K562 (cell line): ENCODE measurements at regions not wholly inside any gene's neighbourhood (a gene's known extent, or its start where the extent isn't known, plus 50 kb on each side); places are given as distances from the start of the nearest gene placed in this dataset.

Source experiments
- ATAC-seq: fragments of 200-7000 bp; cut with Tn5 transposase; 3 replicates; pipeline ENCODE4 v1.9.1; 2020; ENCODE audit warnings: moderate library complexity
- BruUV-seq: library from RNA; stranded (reverse); fragments of 400-500 nt; replicated peaks from 2 replicates; lab custom pipeline; 2021; lab: Mats Ljungman, UMichigan
- CTCF ChIA-PET: fragments of 300-600 bp; formaldehyde crosslinking; extraction: SDS; loops from one replicate; lab custom pipeline; 2021; ENCODE audit warnings: low intra/inter-chr PET ratio; lab: Yijun Ruan, JAX
- POLR2A ChIA-PET: fragments of 300-600, 350-650 bp; sonication (Branson Sonifier 250); formaldehyde crosslinking; extraction: SDS; loops from one replicate; lab custom pipeline; 2021; ENCODE audit warnings: antibody characterized with exemption, inconsistent platforms; lab: Yijun Ruan, JAX
- DNase-seq, 4 experiments: peaks; one replicate each; pipeline versions ENCODE4 v3.0.0 to v3.0.0-alpha.2; 2011 to 2018; ENCODE audit warnings: low spot score in 3 of 4, mixed read lengths in 3 of 4; ENCODE audit errors: extremely low read depth in 1 of 4
- FAIRE-seq: peaks from 2 replicates; lab custom pipeline; 2011; peaks lifted over from hg19 to GRCh38; lab: Jason Lieb, UNC
- H2AFZ ChIP-seq: 2 replicates; pipeline ENCODE4 v1.6.0; 2011; ENCODE audit warnings: low read depth, low read length, control low read depth, inconsistent platforms
- H3K27ac ChIP-seq: fragments of 200-600 bp; 3 replicates; pipeline ENCODE4 v1.8.0; 2011; ENCODE audit warnings: low read depth, mild to moderate bottlenecking, control low read depth, inconsistent platforms, low read length, moderate library complexity, mixed read lengths; ENCODE audit errors: extremely low read depth
- H3K27me3 ChIP-seq, 2 experiments: fragments of 300-600 bp in 1 of 2; 2 replicates in 1 of 2; 3 replicates in 1 of 2; pipeline versions ENCODE4 v1.6.0 to v1.8.0; 2011; ENCODE audit warnings: inconsistent platforms in 2 of 2, low read length in 2 of 2, mild to moderate bottlenecking in 1 of 2, mixed read lengths in 1 of 2, moderate library complexity in 1 of 2; ENCODE audit not compliant: control insufficient read depth in 2 of 2, insufficient read depth in 2 of 2
- H3K36me3 ChIP-seq: fragments of 300-600 bp; 3 replicates; pipeline ENCODE4 v1.8.0; 2011; ENCODE audit warnings: mild to moderate bottlenecking, low read length, inconsistent platforms; ENCODE audit not compliant: control insufficient read depth, insufficient read depth
- H3K4me1 ChIP-seq, 2 experiments: fragments of 200-600 bp in 1 of 2; replicated peaks in 1 of 2; 2 replicates in 1 of 2; 3 replicates in 1 of 2; pipeline versions ENCODE4 v1.5.1 to v1.8.0; 2011; ENCODE audit warnings: inconsistent platforms in 2 of 2, low read length in 2 of 2, mild to moderate bottlenecking in 1 of 2, mixed read lengths in 1 of 2, moderate library complexity in 1 of 2; ENCODE audit not compliant: control insufficient read depth in 2 of 2, insufficient read depth in 2 of 2
- H3K4me2 ChIP-seq: 2 replicates; pipeline ENCODE4 v1.6.1; 2011; ENCODE audit warnings: low read length, control low read depth, inconsistent platforms, mixed read lengths; ENCODE audit not compliant: insufficient read depth
- H3K4me3 ChIP-seq: fragments of 200-600 bp; sonication (generic), shearing (Covaris generic); 2 replicates; pipeline ENCODE4 v1.5.1; 2016; ENCODE audit warnings: control low read depth, inconsistent platforms
- H3K79me2 ChIP-seq: fragments of 200-600 bp; 3 replicates; pipeline ENCODE4 v1.8.0; 2011; ENCODE audit warnings: low read length, inconsistent platforms; ENCODE audit not compliant: control insufficient read depth, insufficient read depth
- H3K9ac ChIP-seq, 2 experiments: 2 replicates each; pipeline versions ENCODE4 v1.6.0 to v1.6.1; 2011; ENCODE audit warnings: low read depth in 2 of 2, low read length in 2 of 2, control low read depth in 1 of 2, inconsistent platforms in 1 of 2, mild to moderate bottlenecking in 1 of 2, mixed read lengths in 1 of 2; ENCODE audit not compliant: insufficient read depth in 1 of 2
- H3K9me1 ChIP-seq: one replicate; pipeline ENCODE4 v1.6.0; 2011; ENCODE audit warnings: inconsistent platforms, mild to moderate bottlenecking, low read length, moderate library complexity; ENCODE audit not compliant: control insufficient read depth, insufficient read depth
- H3K9me3 ChIP-seq: replicated peaks from 2 replicates; pipeline ENCODE4 v1.5.1; 2011; ENCODE audit warnings: low read depth, low read length, inconsistent platforms; ENCODE audit not compliant: control insufficient read depth, insufficient read depth
- H4K20me1 ChIP-seq: replicated peaks from 2 replicates; pipeline ENCODE4 v1.6.1; 2011; ENCODE audit warnings: low read length, inconsistent platforms, mixed read lengths; ENCODE audit not compliant: control insufficient read depth, insufficient read depth
- ASH1L ChIP-seq: fragments of 450-650 bp; IDR thresholded peaks from 2 replicates; pipeline ENCODE4 v1.6.1; 2018; ENCODE audit warnings: borderline replicate concordance, mild to moderate bottlenecking, low read depth; ENCODE audit not compliant: partially characterized antibody
- EHMT2 ChIP-seq: fragments of 450-650 bp; IDR thresholded peaks from 2 replicates; pipeline ENCODE4 v1.6.1; 2018; ENCODE audit warnings: antibody characterized with exemption
- EP300 ChIP-seq: IDR thresholded peaks from 2 replicates; pipeline ENCODE4 v1.6.1; 2012; ENCODE audit warnings: low read length, improper control_type of control experiment
- HDGF ChIP-seq: fragments of 450-650 bp; IDR thresholded peaks from 2 replicates; pipeline ENCODE4 v1.6.1; 2016
- NCOA1 ChIP-seq: fragments of 450-650 bp; IDR thresholded peaks from 2 replicates; pipeline ENCODE4 v1.6.1; 2016; ENCODE audit warnings: low read depth
- PHB2 ChIP-seq: fragments of 450-650 bp; IDR thresholded peaks from 2 replicates; pipeline ENCODE4 v1.6.1; 2017; ENCODE audit warnings: low read depth
- SMARCE1 ChIP-seq: fragments of 450-650 bp; IDR thresholded peaks from 2 replicates; pipeline ENCODE4 v1.7.1; 2016; ENCODE audit warnings: mild to moderate bottlenecking
- ZFP30 ChIP-seq: fragments of 250-450 bp; sonication (Bioruptor Pico); IDR thresholded peaks from 2 replicates; pipeline ENCODE4 v1.8.0; 2022; ENCODE audit warnings: moderate library complexity, mild to moderate bottlenecking, inconsistent platforms, borderline replicate concordance
- WGBS: fragments of 100-300 bp; shearing (Covaris generic); methylation state at CpG from one replicate; pipeline ENCODE4 v1.1.6; 2016; ENCODE audit warnings: low coverage, mixed read lengths; ENCODE audit not compliant: insufficient coverage; ENCODE audit errors: missing lambda C conversion rate; 5-methylcytosine and 5-hydroxymethylcytosine counted together
- in situ Hi-C: fragments of 300-500 bp; cut with MboI; formaldehyde crosslinking; loops from 4 replicates; pipeline ENCODE4 v1.15.0; 2018; ENCODE audit warnings: inconsistent platforms, mixed read lengths
- intact Hi-C: fragments of 100-400 bp; cut with micrococcal nuclease; formaldehyde crosslinking; loops from 2 replicates; pipeline ENCODE4 v1.14.2; 2022
- TF ChIP-seq, protein P1 (sequence below): fragments of 450-650 bp; IDR thresholded peaks from 2 replicates; pipeline ENCODE4 v1.6.1; 2016; ENCODE audit warnings: mild to moderate bottlenecking
- TF ChIP-seq, protein P2 (sequence below), 2 experiments: IDR thresholded peaks; 2 replicates each; pipeline ENCODE4 v1.6.1; 2012; ENCODE audit warnings: improper control_type of control experiment in 2 of 2, low read depth in 2 of 2, low read length in 2 of 2, borderline replicate concordance in 1 of 2
- TF ChIP-seq, protein P3 (sequence below): fragments of 250-450 bp; sonication (Bioruptor Pico); IDR thresholded peaks from 2 replicates; pipeline ENCODE4 v1.8.0; 2021; ENCODE audit warnings: borderline replicate concordance, mild to moderate bottlenecking, moderate library complexity; ENCODE audit not compliant: poor library complexity, severe bottlenecking

DNA sequence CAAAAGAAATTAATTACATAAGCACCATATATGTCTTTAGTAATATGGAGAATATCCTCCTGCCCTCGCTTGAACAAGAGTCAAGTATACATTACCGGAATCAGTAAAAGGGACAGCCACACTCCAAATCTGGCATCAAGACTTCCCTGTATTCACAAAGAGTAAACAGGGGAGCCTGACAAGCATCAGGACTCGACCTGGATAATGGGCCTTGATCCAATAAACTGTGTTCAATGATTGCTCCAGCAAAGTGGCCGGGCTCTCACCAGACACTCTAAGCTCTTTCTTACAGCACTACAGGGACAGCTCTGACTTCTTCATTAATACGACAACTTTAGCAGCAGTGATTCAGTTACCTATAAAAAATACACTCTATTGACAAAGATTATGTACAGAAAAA, 307.9 kb upstream of the POU3F2 start (continued):
- TF ChIP-seq, protein P1, sequence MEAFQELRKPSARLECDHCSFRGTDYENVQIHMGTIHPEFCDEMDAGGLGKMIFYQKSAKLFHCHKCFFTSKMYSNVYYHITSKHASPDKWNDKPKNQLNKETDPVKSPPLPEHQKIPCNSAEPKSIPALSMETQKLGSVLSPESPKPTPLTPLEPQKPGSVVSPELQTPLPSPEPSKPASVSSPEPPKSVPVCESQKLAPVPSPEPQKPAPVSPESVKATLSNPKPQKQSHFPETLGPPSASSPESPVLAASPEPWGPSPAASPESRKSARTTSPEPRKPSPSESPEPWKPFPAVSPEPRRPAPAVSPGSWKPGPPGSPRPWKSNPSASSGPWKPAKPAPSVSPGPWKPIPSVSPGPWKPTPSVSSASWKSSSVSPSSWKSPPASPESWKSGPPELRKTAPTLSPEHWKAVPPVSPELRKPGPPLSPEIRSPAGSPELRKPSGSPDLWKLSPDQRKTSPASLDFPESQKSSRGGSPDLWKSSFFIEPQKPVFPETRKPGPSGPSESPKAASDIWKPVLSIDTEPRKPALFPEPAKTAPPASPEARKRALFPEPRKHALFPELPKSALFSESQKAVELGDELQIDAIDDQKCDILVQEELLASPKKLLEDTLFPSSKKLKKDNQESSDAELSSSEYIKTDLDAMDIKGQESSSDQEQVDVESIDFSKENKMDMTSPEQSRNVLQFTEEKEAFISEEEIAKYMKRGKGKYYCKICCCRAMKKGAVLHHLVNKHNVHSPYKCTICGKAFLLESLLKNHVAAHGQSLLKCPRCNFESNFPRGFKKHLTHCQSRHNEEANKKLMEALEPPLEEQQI: no peak
- TF ChIP-seq HDGF (no peak), SMARCE1 (no peak), ZFP30 (CRISPR knock-in tag) (no peak), ASH1L (no peak), EP300 (no peak)
- TF ChIP-seq, all 486 proteins: peak for 0

DNA sequence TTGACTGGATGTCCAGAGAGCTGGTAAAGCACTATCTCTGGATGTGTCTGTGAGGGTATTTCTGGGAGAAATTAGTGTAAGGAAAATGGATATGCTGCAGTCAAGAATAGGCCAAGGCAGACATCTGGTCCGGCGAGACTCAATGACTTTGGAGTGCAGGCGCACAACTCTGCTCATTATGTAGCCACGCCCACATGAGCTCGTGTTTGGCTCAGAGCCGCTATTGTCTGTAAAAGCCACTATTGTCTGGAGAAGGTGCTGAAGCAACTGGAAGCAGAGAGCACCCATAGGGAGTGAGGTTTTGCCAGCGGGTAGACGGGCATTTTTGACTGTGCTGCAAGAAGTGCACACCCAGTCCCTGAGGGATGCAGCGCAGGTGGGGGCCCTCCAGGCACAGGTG, 305.0 kb upstream of the POU3F2 start:
- no peak for FAIRE-seq
- intact Hi-C loops: no loop called here

More for the DNA sequence above, 305.0 kb upstream of the POU3F2 start:
- Histone ChIP-seq H2AFZ (no peak overlapping the region), H3K4me3 (no peak overlapping the region), H3K79me2 (no peaks in the 10 kb centered on the region)
- POLR2A ChIA-PET: no interaction called here
- TF ChIP-seq NCOA1: no peak
- no peak for TF ChIP-seq PHB2
- TF ChIP-seq, protein P2, sequence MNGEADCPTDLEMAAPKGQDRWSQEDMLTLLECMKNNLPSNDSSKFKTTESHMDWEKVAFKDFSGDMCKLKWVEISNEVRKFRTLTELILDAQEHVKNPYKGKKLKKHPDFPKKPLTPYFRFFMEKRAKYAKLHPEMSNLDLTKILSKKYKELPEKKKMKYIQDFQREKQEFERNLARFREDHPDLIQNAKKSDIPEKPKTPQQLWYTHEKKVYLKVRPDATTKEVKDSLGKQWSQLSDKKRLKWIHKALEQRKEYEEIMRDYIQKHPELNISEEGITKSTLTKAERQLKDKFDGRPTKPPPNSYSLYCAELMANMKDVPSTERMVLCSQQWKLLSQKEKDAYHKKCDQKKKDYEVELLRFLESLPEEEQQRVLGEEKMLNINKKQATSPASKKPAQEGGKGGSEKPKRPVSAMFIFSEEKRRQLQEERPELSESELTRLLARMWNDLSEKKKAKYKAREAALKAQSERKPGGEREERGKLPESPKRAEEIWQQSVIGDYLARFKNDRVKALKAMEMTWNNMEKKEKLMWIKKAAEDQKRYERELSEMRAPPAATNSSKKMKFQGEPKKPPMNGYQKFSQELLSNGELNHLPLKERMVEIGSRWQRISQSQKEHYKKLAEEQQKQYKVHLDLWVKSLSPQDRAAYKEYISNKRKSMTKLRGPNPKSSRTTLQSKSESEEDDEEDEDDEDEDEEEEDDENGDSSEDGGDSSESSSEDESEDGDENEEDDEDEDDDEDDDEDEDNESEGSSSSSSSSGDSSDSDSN (IDR thresholded peaks at IDR 0.05; ENCODE audit: borderline replicate concordance in 1 of 2, low read depth in 2 of 2, low read length in 2 of 2): no peak
- TF ChIP-seq EHMT2: no peak
- TF ChIP-seq, protein P3, sequence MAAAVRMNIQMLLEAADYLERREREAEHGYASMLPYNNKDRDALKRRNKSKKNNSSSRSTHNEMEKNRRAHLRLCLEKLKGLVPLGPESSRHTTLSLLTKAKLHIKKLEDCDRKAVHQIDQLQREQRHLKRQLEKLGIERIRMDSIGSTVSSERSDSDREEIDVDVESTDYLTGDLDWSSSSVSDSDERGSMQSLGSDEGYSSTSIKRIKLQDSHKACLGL (CRISPR knock-in tag): no peak
- TF ChIP-seq, all 486 proteins: peak for 0
- Histone ChIP-seq H3K9me1 (no peaks in the 10 kb centered on the region), H3K27me3 (no peaks in the 10 kb centered on the region), H3K4me2 (no peak overlapping the region), H3K9ac (no peak overlapping the region), H4K20me1 (no peaks in the 10 kb centered on the region), H3K4me1 (no peaks in the 10 kb centered on the region), H3K27ac (no peak overlapping the region), H3K36me3 (no peaks in the 10 kb centered on the region), H3K9me3 (no peaks in the 10 kb centered on the region)
- in situ Hi-C loops: no loop called here
- DNase-seq (no peak), ATAC-seq (no peak)
- WGBS: 0% methylated on average over 8 of the region's 9 CpGs
- BruUV-seq: no TSS peak
- CTCF ChIA-PET: no interaction called here
